HG03025 (cell line): ENCODE measurements at regions not wholly inside any gene's neighbourhood (a gene's known extent, or its start where the extent isn't known, plus 50 kb on each side); places are given as distances from the start of the nearest gene placed in this dataset.

ENCODE experiments used
- ATAC-seq: cut with Tn5 transposase; IDR thresholded peaks from one replicate; pipeline ENCODE4 v1.9.1; 2021; ENCODE audit warnings: mild to moderate bottlenecking, moderate library complexity; ENCODE audit not compliant: unreplicated experiment, low FRiP score

- no peak for ATAC-seq
Observed at GRCh38 chr18:73924307-73924706, 223.3 kb downstream of the FBXO15 start.

- no peak for ATAC-seq
Observed at GRCh38 chr18:73923866-73924265, 223.8 kb downstream of the FBXO15 start.

GRCh38 chr18:73920033-73920432 is 227.6 kb downstream of the FBXO15 start:
- no peak for ATAC-seq

- no peak for ATAC-seq
Observed at GRCh38 chr18:73918816-73919215, 228.8 kb downstream of the FBXO15 start.

DNA sequence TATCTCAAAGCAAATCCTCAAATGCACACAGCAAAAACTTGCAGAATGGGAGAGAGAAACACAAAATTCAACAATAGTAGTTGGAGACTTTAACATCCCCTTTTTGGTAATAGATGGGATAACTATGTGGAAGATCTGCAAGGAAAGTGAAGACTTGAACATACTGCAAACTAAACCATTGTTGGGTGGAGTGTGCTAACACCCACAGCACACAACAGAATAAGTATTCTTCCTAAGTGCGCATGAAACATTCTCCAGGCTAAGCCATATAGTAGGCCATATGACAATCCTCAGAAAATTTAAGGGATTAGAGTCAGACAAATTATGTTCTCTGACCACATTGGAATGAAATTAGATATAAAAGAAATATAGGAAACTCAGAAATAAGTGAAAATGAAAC is 230.6 kb downstream of the FBXO15 start:
- no peak for ATAC-seq

DNA sequence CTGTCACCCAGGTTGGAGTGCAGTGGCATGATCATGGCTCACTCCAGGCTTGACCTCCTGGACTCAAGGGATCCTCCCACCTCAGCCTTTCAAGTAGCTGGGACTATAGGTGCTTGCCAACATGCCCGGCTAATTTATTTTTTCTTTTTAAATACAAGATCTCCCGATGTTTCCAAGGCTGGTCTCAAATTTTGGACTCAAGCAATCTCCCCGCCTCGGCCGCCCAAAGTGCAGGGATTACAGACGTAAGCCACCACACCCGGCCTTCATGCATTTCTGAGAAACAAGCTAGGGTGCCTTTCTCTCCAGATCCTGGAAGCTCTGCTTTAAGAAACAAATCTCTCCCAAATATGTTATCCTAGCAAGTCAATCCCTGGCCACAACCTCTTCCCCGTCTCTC is 234.1 kb downstream of the FBXO15 start:
- no peak for ATAC-seq

GRCh38 chr18:73908323-73908722 is 239.3 kb downstream of the FBXO15 start:
- ATAC-seq: no peak

DNA sequence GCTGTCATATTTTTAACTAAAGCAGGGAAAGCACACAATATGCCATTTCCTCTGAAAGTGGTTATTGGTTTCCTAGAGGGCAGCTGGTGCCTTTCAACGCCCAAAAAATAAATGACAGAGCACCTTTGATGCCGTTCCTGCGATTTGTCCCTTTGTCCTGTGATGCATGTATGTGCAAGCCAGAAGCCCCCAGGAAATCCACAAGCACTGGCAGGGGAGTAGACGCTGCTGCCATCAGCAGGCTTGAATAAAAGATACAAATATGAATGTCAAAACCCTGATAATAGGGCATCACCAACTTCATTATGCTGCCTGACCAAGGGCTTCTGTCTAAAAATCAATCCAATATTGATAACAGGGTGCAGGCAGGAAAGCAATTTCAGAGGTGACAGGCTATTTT is 246.1 kb downstream of the FBXO15 start:
- no peak for ATAC-seq

GRCh38 chr18:73901151-73901550 is 246.5 kb downstream of the FBXO15 start:
- no peak for ATAC-seq

DNA sequence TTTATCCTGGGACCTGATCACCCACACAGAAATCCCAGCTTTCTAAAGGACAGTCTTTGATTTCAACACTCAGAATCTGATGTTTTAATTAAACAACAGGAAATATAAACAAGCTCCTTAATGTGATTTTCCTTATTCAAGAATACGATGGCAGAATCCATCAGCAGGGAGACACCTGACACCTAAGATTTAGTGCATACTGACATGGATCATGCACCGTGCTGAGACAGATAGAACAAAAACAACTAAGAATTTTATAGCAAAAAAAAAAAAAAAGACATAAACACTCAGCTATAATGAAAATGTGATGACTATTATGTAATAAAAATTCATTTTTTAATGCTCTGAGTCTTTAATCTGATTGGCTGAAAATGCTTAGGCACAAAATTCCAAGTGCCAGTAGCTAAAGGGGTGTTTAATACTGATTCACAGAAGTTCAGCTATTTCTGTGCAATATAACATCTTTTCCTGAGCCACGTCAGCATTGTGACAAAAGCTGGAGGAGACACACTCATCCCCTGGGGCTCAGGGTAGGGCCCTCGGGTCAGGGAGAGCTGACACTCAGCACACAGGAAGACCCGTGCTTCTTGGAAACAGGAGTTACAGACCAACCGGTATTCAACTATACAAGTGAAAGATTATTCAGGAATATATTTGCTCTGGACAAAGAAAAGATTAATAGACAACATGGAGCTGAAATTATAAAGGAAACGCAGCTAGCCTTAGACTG is 247.4 kb downstream of the FBXO15 start:
- ATAC-seq: no peak

DNA sequence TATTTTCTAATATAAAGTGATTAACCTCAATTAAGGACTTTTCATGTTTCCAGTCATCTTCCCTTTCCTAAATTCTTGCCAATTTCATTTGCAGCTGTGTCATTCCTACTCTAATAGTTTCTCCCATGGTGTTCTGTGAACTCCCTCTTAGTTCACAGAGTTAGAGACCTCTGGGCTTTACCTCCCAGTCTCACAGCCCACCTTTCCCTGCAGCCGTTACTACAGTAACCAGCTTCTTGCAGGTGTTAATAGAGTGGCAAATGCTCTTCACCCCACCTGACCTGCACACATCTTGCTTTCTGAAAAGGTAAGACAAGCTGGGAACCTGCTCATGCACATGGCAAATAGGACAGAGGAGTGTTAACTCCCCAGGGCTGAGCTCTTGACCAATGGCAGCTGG is 250.1 kb downstream of the FBXO15 start:
- no peak for ATAC-seq

DNA sequence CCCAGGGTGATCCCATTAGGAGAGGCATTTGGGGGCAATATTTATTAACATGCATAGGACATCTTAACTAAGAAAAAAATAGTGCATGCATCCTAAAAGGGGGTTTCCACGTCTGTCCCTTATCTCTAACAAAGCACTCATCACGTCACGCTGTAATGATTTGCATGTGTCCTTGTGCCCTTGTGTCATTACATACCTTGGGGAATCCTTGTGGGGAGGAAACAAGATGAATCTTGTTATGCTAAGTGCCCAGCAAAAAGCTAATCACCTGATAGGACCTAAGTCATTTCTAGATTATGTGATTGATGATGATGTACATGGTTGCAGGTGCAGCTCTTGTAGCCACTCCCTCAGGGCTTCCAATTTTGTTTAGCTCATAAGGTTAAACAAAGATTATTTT is 250.9 kb downstream of the FBXO15 start:
- ATAC-seq: no peak

DNA sequence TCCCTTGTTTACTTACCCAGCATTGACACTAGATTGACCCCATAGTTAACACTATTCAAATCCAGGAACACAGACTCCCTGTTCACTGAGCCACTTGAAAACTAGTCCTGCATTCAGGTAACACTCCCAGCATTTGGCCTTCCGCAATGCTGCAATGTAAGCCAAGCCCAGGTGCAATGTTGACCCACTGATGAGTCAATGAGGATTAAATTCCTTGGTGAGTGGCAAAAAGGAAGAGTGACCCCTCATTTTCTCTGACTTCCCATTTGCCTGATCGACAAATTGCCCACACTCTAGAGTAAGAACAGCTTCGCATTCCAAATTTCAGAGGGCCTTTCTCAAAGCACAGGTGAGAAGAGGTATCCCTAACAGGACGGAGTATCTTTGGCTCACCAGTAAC is 251.9 kb downstream of the FBXO15 start:
- ATAC-seq: no peak

- no peak for ATAC-seq
Observed at GRCh38 chr18:73893880-73894279, 253.8 kb downstream of the FBXO15 start.

- ATAC-seq: no peak
Observed at GRCh38 chr18:73891572-73892421, 255.8 kb downstream of the FBXO15 start.

DNA sequence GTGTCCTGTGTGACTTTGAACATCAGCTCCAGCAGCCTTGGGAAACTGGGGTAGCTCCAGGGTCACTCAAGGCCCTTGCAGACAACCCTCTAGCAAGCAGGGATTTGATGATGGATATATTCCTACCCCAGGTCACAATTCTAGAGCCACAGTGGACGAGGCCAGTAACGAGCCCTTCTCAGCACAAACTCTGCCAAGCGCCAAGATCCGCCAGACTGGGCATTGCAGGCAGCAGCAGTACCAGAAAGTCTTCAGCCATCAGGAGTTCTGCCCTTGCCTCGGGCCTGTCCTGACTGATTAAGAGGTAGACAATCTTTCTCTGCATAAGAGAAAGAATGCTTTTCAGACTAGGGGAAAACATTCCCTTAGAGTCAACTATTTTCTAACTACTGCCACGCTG is 259.1 kb downstream of the FBXO15 start:
- no peak for ATAC-seq

DNA sequence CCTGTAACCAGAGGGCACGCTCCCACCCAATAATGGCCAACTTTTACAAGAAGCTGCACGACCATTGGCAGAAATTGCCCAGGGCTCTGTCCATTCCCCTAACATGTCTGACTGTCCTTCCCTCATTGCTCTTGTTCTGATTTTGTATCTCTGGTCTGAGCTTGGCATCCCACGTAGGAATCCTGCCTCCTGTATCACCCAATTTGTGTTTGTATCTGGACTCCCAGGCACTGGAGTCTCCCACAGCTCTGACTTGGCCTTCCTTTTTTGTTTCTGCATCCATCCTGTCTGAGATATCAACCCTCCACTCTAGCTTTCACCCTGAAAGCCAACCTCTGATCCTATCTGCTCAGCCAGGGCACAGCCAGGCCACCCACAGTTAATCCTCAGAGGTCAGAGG is 259.8 kb downstream of the FBXO15 start:
- ATAC-seq: no peak

DNA sequence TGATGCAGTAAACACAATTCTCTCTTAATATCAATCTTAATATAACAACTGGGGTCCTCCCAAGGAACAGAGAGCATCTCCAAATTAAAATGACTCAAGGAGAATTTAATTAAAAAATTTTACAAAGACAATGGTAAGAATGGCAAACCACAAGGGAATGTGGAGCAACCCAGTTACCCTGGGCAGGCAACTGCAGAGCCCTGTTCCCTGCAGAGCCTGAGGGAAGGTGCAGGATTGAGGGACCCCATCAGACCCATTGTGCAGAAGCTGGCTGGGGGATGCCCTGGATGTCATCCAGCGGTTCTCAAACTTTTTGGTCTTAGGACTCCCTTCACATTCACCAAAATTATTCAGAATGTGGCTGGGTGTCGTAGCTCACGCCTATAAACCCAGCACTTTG is 262.8 kb downstream of the FBXO15 start:
- ATAC-seq: no peak

GRCh38 chr18:73881396-73881917 is 266.2 kb downstream of the FBXO15 start:
- no peak for ATAC-seq

GRCh38 chr18:73880387-73880786 is 267.2 kb downstream of the FBXO15 start:
- ATAC-seq: no peak

GRCh38 chr18:73879766-73880165 is 267.9 kb downstream of the FBXO15 start:
- no peak for ATAC-seq

DNA sequence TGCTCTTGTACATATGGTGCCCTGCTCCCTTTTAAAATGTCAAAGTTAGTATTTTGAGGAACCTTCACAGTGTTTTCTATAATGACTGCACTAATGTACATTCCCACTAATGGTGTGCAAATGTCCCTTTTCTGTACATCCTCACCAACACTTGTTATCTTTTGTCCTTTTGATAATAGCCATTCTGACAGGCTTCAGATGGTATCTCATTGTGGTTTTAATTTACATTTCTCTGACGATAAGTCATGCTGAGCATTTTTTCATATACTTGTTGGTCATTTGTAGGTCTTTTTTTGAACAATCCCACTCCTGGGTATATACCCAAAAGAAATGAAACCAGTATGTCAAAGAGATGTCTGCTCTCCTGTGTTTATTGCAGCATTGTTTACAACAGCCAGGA is 268.3 kb downstream of the FBXO15 start:
- ATAC-seq: no peak
